ENCODE measurements at regions not wholly inside any gene's neighbourhood (a gene's known extent, or its start where the extent isn't known, plus 50 kb on each side); places are given as distances from the start of the nearest gene placed in this dataset.

DNA sequence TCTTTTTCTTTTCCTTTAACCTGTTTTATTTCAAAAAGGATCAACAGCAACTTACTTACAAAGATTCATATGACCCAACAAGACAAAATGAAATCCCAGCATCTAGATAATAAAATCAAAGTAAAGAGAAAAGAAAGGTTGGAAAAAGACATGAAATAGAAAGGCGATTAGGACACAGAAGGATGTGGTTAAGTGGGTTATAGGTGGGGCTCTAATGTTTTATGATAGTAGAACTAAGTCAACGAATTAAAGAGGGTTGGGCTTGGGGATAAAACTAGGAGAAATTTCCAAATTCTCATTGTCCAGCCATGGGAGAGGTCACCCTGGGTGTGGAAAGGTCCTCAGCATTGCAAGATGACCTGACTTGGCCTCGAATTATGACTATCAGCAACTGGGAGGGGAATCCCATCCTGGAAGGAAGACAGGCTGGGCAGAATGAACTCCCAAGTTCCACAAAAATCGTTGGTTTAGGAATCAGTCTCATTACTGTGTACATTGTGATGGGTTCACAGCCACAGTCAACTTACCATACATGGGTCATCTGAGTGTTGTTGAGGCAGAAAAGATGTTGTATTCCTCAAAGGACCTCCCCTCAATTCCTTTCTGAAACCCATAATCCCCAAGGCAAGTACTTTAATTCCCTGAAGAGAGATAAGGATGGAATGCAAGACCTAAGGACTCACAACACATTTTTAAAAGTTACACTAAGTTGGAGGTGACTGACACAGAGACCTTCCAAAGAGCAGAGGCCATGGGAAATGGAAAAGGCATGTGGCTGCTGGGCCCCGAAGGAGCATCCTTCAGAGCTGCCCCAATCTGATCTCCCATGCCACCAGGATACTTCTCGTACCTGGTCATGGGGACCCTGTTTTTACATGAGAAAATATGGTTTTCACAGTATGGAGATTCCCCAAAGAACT is 167.6 kb downstream of the UXS1 start:
- Histone ChIP-seq H3K27me3 (replicated peaks; ENCODE audit: insufficient read depth, low read length) (no peaks in the 10 kb centered on the region), H3K9me2 (replicated peaks; ENCODE audit: insufficient read depth, low read length) (no peaks in the 10 kb centered on the region), H3K9me3 (replicated peaks; ENCODE audit: insufficient read depth, low read length) (no peaks in the 10 kb centered on the region), H3K4me3 (ENCODE audit: low read length) (no peak overlapping the region), H4K20me1 (ENCODE audit: insufficient read depth, low read length) (no peaks in the 10 kb centered on the region), H2AFZ (ENCODE audit: low read length) (no peak overlapping the region), H3K27ac (ENCODE audit: low read length) (no peak overlapping the region), H3F3A (ENCODE audit: insufficient read depth, low read length) (no peaks in the 10 kb centered on the region), H3K9ac (ENCODE audit: low read length) (no peak overlapping the region), H3K4me1 (ENCODE audit: low read length) (no peaks in the 10 kb centered on the region), H3K36me3 (replicated peaks; ENCODE audit: insufficient read depth, low read length) (no peaks in the 10 kb centered on the region), H3K4me2 (ENCODE audit: low read depth, low read length) (no peak overlapping the region), H3K79me2 (ENCODE audit: low read length) (no peaks in the 10 kb centered on the region)
- DNase-seq, result no peak
- TF ChIP-seq, protein P1, sequence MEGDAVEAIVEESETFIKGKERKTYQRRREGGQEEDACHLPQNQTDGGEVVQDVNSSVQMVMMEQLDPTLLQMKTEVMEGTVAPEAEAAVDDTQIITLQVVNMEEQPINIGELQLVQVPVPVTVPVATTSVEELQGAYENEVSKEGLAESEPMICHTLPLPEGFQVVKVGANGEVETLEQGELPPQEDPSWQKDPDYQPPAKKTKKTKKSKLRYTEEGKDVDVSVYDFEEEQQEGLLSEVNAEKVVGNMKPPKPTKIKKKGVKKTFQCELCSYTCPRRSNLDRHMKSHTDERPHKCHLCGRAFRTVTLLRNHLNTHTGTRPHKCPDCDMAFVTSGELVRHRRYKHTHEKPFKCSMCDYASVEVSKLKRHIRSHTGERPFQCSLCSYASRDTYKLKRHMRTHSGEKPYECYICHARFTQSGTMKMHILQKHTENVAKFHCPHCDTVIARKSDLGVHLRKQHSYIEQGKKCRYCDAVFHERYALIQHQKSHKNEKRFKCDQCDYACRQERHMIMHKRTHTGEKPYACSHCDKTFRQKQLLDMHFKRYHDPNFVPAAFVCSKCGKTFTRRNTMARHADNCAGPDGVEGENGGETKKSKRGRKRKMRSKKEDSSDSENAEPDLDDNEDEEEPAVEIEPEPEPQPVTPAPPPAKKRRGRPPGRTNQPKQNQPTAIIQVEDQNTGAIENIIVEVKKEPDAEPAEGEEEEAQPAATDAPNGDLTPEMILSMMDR (IDR thresholded peaks at IDR 0.05; ENCODE audit: low read length), result no peak
- no peak for TF ChIP-seq EZH2phosphoT487 (IDR thresholded peaks at IDR 0.05; ENCODE audit: low read length)
- TF ChIP-seq EZH2 (optimal IDR thresholded peaks at IDR 0.05; ENCODE audit: low read depth, low read length), result no peak

DNA sequence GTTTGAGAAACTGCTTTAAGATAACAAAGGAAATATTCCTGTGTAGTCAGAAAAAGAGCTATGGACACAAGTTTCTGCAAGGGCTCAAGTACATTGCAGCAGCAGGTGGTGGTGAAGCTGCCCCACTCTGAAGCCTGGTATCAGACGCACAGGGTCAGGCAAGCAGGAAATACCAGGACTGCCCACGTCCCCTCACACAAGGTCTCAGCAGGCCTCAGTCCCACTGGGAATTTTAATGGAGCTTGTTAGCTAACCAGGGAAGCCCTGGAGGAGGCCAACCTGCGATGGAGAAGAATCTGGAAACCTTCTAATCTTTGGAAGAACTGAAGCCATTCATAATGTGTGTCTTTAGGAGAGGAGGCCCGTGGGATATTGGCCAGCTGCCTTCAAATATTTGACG is 168.3 kb downstream of the UXS1 start:
- H3F3A ChIP-seq (ENCODE audit: insufficient read depth, low read length), result no peaks in the 10 kb centered on the region

DNA sequence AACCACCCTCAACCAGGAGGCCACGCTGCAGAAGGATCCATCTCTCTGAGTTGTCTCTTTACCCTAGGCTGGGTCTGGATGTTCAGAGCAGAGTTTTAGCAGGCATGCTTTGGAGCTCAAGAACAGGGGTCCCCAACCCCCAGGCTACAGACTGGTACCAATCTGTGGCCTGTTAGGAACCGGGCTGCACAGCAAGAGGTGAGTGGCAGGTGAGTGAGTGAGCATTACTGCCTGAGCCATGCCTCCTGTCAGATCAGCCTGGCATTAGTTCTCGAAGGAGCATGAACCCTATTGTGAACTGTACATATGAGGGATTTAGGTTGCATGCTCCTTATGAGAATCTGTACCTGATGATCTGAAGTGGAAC is 172.5 kb downstream of the UXS1 start:
- H3K9ac ChIP-seq (ENCODE audit: low read length), result no peak overlapping the region
- no peaks in the 10 kb centered on the region for H3F3A ChIP-seq (ENCODE audit: insufficient read depth, low read length)
- H3K36me3 ChIP-seq (replicated peaks; ENCODE audit: insufficient read depth, low read length), result no peaks in the 10 kb centered on the region
- no peaks in the 10 kb centered on the region for H3K79me2 ChIP-seq (ENCODE audit: low read length)
- no peaks in the 10 kb centered on the region for H3K27me3 ChIP-seq (replicated peaks; ENCODE audit: insufficient read depth, low read length)
- no peak overlapping the region for H3K27ac ChIP-seq (ENCODE audit: low read length)
- no peak for DNase-seq
- no peak overlapping the region for H3K4me2 ChIP-seq (ENCODE audit: low read depth, low read length)
- H3K9me3 ChIP-seq (replicated peaks; ENCODE audit: insufficient read depth, low read length), result no peaks in the 10 kb centered on the region
- TF ChIP-seq, protein P1 (IDR thresholded peaks at IDR 0.05; ENCODE audit: low read length), result no peak
- H3K4me1 ChIP-seq (ENCODE audit: low read length), result no peaks in the 10 kb centered on the region
- H3K9me2 ChIP-seq (replicated peaks; ENCODE audit: insufficient read depth, low read length), result no peaks in the 10 kb centered on the region
- H2AFZ ChIP-seq (ENCODE audit: low read length), result no peak overlapping the region
- no peaks in the 10 kb centered on the region for H4K20me1 ChIP-seq (ENCODE audit: insufficient read depth, low read length)
- no peak overlapping the region for H3K4me3 ChIP-seq (ENCODE audit: low read length)

More for the DNA sequence above, 168.3 kb downstream of the UXS1 start:
- Histone ChIP-seq H3K9ac (ENCODE audit: low read length) (no peak overlapping the region), H3K9me3 (replicated peaks; ENCODE audit: insufficient read depth, low read length) (no peaks in the 10 kb centered on the region), H3K79me2 (ENCODE audit: low read length) (no peaks in the 10 kb centered on the region), H3K36me3 (replicated peaks; ENCODE audit: insufficient read depth, low read length) (no peaks in the 10 kb centered on the region), H3K9me2 (replicated peaks; ENCODE audit: insufficient read depth, low read length) (no peaks in the 10 kb centered on the region), H2AFZ (ENCODE audit: low read length) (no peak overlapping the region), H3K27ac (ENCODE audit: low read length) (no peak overlapping the region), H3K4me2 (ENCODE audit: low read depth, low read length) (no peak overlapping the region), H3K27me3 (replicated peaks; ENCODE audit: insufficient read depth, low read length) (no peaks in the 10 kb centered on the region), H3K4me1 (ENCODE audit: low read length) (no peaks in the 10 kb centered on the region), H3K4me3 (ENCODE audit: low read length) (no peak overlapping the region), H4K20me1 (ENCODE audit: insufficient read depth, low read length) (no peaks in the 10 kb centered on the region)
- no peak for DNase-seq
- TF ChIP-seq, protein P1 (IDR thresholded peaks at IDR 0.05; ENCODE audit: low read length), result no peak
- TF ChIP-seq EZH2phosphoT487 (IDR thresholded peaks at IDR 0.05; ENCODE audit: low read length) (no peak), EZH2 (optimal IDR thresholded peaks at IDR 0.05; ENCODE audit: low read depth, low read length) (no peak)

Measured in MM.1S (cell line).